K562 (cell line): ENCODE measurements at regions not wholly inside any gene's neighbourhood (a gene's known extent, or its start where the extent isn't known, plus 50 kb on each side); places are given as distances from the start of the nearest gene placed in this dataset.

Experiments used
- ATAC-seq: fragments of 200-7000 bp; cut with Tn5 transposase; 3 replicates; pipeline ENCODE4 v1.9.1; 2020; ENCODE audit warnings: moderate library complexity
- BruUV-seq: library from RNA; stranded (reverse); fragments of 400-500 nt; replicated peaks from 2 replicates; lab custom pipeline; 2021; lab: Mats Ljungman, UMichigan
- CTCF ChIA-PET: fragments of 300-600 bp; formaldehyde crosslinking; extraction: SDS; loops from one replicate; lab custom pipeline; 2021; ENCODE audit warnings: low intra/inter-chr PET ratio; lab: Yijun Ruan, JAX
- POLR2A ChIA-PET: fragments of 300-600, 350-650 bp; sonication (Branson Sonifier 250); formaldehyde crosslinking; extraction: SDS; loops from one replicate; lab custom pipeline; 2021; ENCODE audit warnings: antibody characterized with exemption, inconsistent platforms; lab: Yijun Ruan, JAX
- DNase-seq, 4 experiments: peaks; one replicate each; pipeline versions ENCODE4 v3.0.0 to v3.0.0-alpha.2; 2011 to 2018; ENCODE audit warnings: low spot score in 3 of 4, mixed read lengths in 3 of 4; ENCODE audit errors: extremely low read depth in 1 of 4
- FAIRE-seq: peaks from 2 replicates; lab custom pipeline; 2011; peaks lifted over from hg19 to GRCh38; lab: Jason Lieb, UNC
- H2AFZ ChIP-seq: 2 replicates; pipeline ENCODE4 v1.6.0; 2011; ENCODE audit warnings: low read depth, low read length, control low read depth, inconsistent platforms
- H3K27ac ChIP-seq: fragments of 200-600 bp; 3 replicates; pipeline ENCODE4 v1.8.0; 2011; ENCODE audit warnings: low read depth, mild to moderate bottlenecking, control low read depth, inconsistent platforms, low read length, moderate library complexity, mixed read lengths; ENCODE audit errors: extremely low read depth
- H3K27me3 ChIP-seq, 2 experiments: fragments of 300-600 bp in 1 of 2; 2 replicates in 1 of 2; 3 replicates in 1 of 2; pipeline versions ENCODE4 v1.6.0 to v1.8.0; 2011; ENCODE audit warnings: inconsistent platforms in 2 of 2, low read length in 2 of 2, mild to moderate bottlenecking in 1 of 2, mixed read lengths in 1 of 2, moderate library complexity in 1 of 2; ENCODE audit not compliant: control insufficient read depth in 2 of 2, insufficient read depth in 2 of 2
- H3K36me3 ChIP-seq: fragments of 300-600 bp; 3 replicates; pipeline ENCODE4 v1.8.0; 2011; ENCODE audit warnings: mild to moderate bottlenecking, low read length, inconsistent platforms; ENCODE audit not compliant: control insufficient read depth, insufficient read depth
- H3K4me1 ChIP-seq, 2 experiments: fragments of 200-600 bp in 1 of 2; replicated peaks in 1 of 2; 2 replicates in 1 of 2; 3 replicates in 1 of 2; pipeline versions ENCODE4 v1.5.1 to v1.8.0; 2011; ENCODE audit warnings: inconsistent platforms in 2 of 2, low read length in 2 of 2, mild to moderate bottlenecking in 1 of 2, mixed read lengths in 1 of 2, moderate library complexity in 1 of 2; ENCODE audit not compliant: control insufficient read depth in 2 of 2, insufficient read depth in 2 of 2
- H3K4me2 ChIP-seq: 2 replicates; pipeline ENCODE4 v1.6.1; 2011; ENCODE audit warnings: low read length, control low read depth, inconsistent platforms, mixed read lengths; ENCODE audit not compliant: insufficient read depth
- H3K4me3 ChIP-seq: fragments of 200-600 bp; sonication (generic), shearing (Covaris generic); 2 replicates; pipeline ENCODE4 v1.5.1; 2016; ENCODE audit warnings: control low read depth, inconsistent platforms
- H3K79me2 ChIP-seq: fragments of 200-600 bp; 3 replicates; pipeline ENCODE4 v1.8.0; 2011; ENCODE audit warnings: low read length, inconsistent platforms; ENCODE audit not compliant: control insufficient read depth, insufficient read depth
- H3K9ac ChIP-seq, 2 experiments: 2 replicates each; pipeline versions ENCODE4 v1.6.0 to v1.6.1; 2011; ENCODE audit warnings: low read depth in 2 of 2, low read length in 2 of 2, control low read depth in 1 of 2, inconsistent platforms in 1 of 2, mild to moderate bottlenecking in 1 of 2, mixed read lengths in 1 of 2; ENCODE audit not compliant: insufficient read depth in 1 of 2
- H3K9me1 ChIP-seq: one replicate; pipeline ENCODE4 v1.6.0; 2011; ENCODE audit warnings: inconsistent platforms, mild to moderate bottlenecking, low read length, moderate library complexity; ENCODE audit not compliant: control insufficient read depth, insufficient read depth
- H3K9me3 ChIP-seq: replicated peaks from 2 replicates; pipeline ENCODE4 v1.5.1; 2011; ENCODE audit warnings: low read depth, low read length, inconsistent platforms; ENCODE audit not compliant: control insufficient read depth, insufficient read depth
- H4K20me1 ChIP-seq: replicated peaks from 2 replicates; pipeline ENCODE4 v1.6.1; 2011; ENCODE audit warnings: low read length, inconsistent platforms, mixed read lengths; ENCODE audit not compliant: control insufficient read depth, insufficient read depth
- BCOR ChIP-seq: fragments of 450-650 bp; IDR thresholded peaks from 2 replicates; pipeline ENCODE4 v1.6.1; 2016
- GABPA ChIP-seq: fragments of 200-800 bp; sonication (Bioruptor generic); conservative IDR thresholded peaks from 2 replicates; pipeline ENCODE4 v1.6.1; 2016; ENCODE audit warnings: low read depth, missing genetic modification characterization, missing compliant biosample characterization
- ILF3 ChIP-seq: fragments of 450-650 bp; IDR thresholded peaks from 2 replicates; pipeline ENCODE4 v1.6.1; 2018; ENCODE audit warnings: antibody characterized with exemption, mild to moderate bottlenecking, moderate library complexity, borderline replicate concordance
- MECOM ChIP-seq: fragments of 250-450 bp; sonication (Bioruptor Pico); IDR thresholded peaks from 2 replicates; pipeline ENCODE4 v1.8.0; 2022; ENCODE audit warnings: inconsistent platforms
- MEF2D ChIP-seq: conservative IDR thresholded peaks from 2 replicates; pipeline ENCODE4 v1.6.1; 2016; ENCODE audit warnings: low read depth, missing genetic modification characterization, missing compliant biosample characterization
- NFE2L1 ChIP-seq: fragments of 450-650 bp; IDR thresholded peaks from 2 replicates; pipeline ENCODE4 v1.6.1; 2016; ENCODE audit warnings: missing genetic modification characterization, low read depth, mild to moderate bottlenecking, missing compliant biosample characterization, moderate library complexity, borderline replicate concordance
- NONO ChIP-seq, 2 experiments: fragments of 200-400 bp in 1 of 2; fragments of 450-650 bp in 1 of 2; formaldehyde crosslinking in 1 of 2; IDR thresholded peaks; 2 replicates each; pipeline ENCODE4 v1.6.1; 2017; ENCODE audit warnings: low read depth in 2 of 2, mild to moderate bottlenecking in 2 of 2, moderate library complexity in 2 of 2, low read length in 1 of 2
- RFX7 ChIP-seq: fragments of 250-450 bp; sonication (Bioruptor Pico); IDR thresholded peaks from 2 replicates; pipeline ENCODE4 v1.5.1; 2021; ENCODE audit warnings: mild to moderate bottlenecking
- SPI1 ChIP-seq: IDR thresholded peaks from 2 replicates; pipeline ENCODE4 v1.6.1; 2011; ENCODE audit warnings: low read depth, low read length, control low read depth, borderline replicate concordance
- TAL1 ChIP-seq: fragments of 450-650 bp; IDR thresholded peaks from 2 replicates; pipeline ENCODE4 v1.6.1; 2016; ENCODE audit warnings: mild to moderate bottlenecking
- ZNF253 ChIP-seq: fragments of 250-450 bp; sonication (Bioruptor Pico); conservative IDR thresholded peaks from 2 replicates; pipeline ENCODE4 v1.6.1; 2021; ENCODE audit warnings: mild to moderate bottlenecking
- WGBS: fragments of 100-300 bp; shearing (Covaris generic); methylation state at CpG from one replicate; pipeline ENCODE4 v1.1.6; 2016; ENCODE audit warnings: low coverage, mixed read lengths; ENCODE audit not compliant: insufficient coverage; ENCODE audit errors: missing lambda C conversion rate; 5-methylcytosine and 5-hydroxymethylcytosine counted together
- in situ Hi-C: fragments of 300-500 bp; cut with MboI; formaldehyde crosslinking; loops from 4 replicates; pipeline ENCODE4 v1.15.0; 2018; ENCODE audit warnings: inconsistent platforms, mixed read lengths
- intact Hi-C: fragments of 100-400 bp; cut with micrococcal nuclease; formaldehyde crosslinking; loops from 2 replicates; pipeline ENCODE4 v1.14.2; 2022
- TF ChIP-seq, protein P1 (sequence below): fragments of 250-450 bp; sonication (Bioruptor Pico); IDR thresholded peaks from 2 replicates; pipeline ENCODE4 v1.4.0; 2020; ENCODE audit warnings: mild to moderate bottlenecking, moderate library complexity
- TF ChIP-seq, protein P2 (sequence below): fragments of 450-650 bp; IDR thresholded peaks from 2 replicates; pipeline ENCODE4 v1.6.1; 2016; ENCODE audit warnings: missing biosample characterization, missing genetic modification characterization
- TF ChIP-seq, protein P3 (sequence below): sonication (generic); formaldehyde crosslinking; IDR thresholded peaks from 2 replicates; pipeline ENCODE4 v1.8.1; 2023; ENCODE audit warnings: missing genetic modification reagents, mild to moderate bottlenecking, borderline replicate concordance
- TF ChIP-seq, protein P4 (sequence below): sonication (generic); formaldehyde crosslinking; IDR thresholded peaks from 2 replicates; pipeline ENCODE4 v1.8.1; 2023; ENCODE audit warnings: mild to moderate bottlenecking, missing genetic modification reagents

DNA sequence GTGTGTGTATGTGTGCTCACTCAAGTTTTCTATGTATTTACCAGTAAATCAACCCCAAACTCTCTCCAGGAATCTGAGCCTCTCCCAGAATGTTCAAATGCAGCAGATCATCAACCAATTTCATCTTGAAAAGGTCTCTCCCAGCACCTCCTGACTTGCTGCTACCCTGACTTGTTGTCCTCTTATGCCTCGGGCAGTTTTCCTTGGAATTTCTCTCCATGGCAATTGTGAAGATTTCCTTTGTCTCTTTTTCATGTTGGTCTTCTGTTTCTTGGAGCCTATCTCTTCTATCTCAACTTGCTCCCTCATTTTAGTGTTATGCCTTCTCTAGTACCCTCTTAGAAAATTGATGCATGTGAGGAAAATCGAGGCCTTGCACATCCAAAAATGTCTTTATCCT, 303.6 kb upstream of the KIF2A start:
- Histone ChIP-seq H4K20me1 (no peaks in the 10 kb centered on the region), H3K4me3 (no peak overlapping the region), H3K9me3 (no peaks in the 10 kb centered on the region), H3K27ac (no peak overlapping the region), H3K9me1 (no peaks in the 10 kb centered on the region), H3K4me2 (no peak overlapping the region), H3K9ac (no peak overlapping the region), H3K27me3 (no peaks in the 10 kb centered on the region), H3K36me3 (no peaks in the 10 kb centered on the region), H3K79me2 (no peaks in the 10 kb centered on the region), H2AFZ (no peak overlapping the region), H3K4me1 (no peaks in the 10 kb centered on the region)
- 0% methylated on average over 2 of the region's 2 CpGs for WGBS
- ATAC-seq (no peak), FAIRE-seq (no peak), DNase-seq (no peak)
- BruUV-seq: no TSS peak
- in situ Hi-C loops (no loop called here), intact Hi-C loops (no loop called here)
- CTCF ChIA-PET: no interaction called here
- POLR2A ChIA-PET: no interaction called here
- TF ChIP-seq ILF3 (no peak), GABPA (tag) (no peak), MECOM (CRISPR knock-in tag) (no peak), ZNF253 (no peak), NONO (IDR thresholded peaks at IDR 0.05; ENCODE audit: low read depth in 2 of 2, low read length in 1 of 2) (no peak), TAL1 (no peak), RFX7 (CRISPR knock-in tag) (no peak), NFE2L1 (tag) (no peak), BCOR (no peak), MEF2D (tag) (no peak), SPI1 (no peak)
- TF ChIP-seq, protein P1, sequence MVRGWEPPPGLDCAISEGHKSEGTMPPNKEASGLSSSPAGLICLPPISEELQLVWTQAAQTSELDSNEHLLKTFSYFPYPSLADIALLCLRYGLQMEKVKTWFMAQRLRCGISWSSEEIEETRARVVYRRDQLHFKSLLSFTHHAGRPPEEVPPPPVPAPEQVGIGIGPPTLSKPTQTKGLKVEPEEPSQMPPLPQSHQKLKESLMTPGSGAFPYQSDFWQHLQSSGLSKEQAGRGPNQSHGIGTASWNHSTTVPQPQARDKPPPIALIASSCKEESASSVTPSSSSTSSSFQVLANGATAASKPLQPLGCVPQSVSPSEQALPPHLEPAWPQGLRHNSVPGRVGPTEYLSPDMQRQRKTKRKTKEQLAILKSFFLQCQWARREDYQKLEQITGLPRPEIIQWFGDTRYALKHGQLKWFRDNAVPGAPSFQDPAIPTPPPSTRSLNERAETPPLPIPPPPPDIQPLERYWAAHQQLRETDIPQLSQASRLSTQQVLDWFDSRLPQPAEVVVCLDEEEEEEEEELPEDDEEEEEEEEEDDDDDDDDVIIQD: no peak
- TF ChIP-seq, protein P2, sequence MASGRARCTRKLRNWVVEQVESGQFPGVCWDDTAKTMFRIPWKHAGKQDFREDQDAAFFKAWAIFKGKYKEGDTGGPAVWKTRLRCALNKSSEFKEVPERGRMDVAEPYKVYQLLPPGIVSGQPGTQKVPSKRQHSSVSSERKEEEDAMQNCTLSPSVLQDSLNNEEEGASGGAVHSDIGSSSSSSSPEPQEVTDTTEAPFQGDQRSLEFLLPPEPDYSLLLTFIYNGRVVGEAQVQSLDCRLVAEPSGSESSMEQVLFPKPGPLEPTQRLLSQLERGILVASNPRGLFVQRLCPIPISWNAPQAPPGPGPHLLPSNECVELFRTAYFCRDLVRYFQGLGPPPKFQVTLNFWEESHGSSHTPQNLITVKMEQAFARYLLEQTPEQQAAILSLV (tag): no peak
- TF ChIP-seq, protein P3, sequence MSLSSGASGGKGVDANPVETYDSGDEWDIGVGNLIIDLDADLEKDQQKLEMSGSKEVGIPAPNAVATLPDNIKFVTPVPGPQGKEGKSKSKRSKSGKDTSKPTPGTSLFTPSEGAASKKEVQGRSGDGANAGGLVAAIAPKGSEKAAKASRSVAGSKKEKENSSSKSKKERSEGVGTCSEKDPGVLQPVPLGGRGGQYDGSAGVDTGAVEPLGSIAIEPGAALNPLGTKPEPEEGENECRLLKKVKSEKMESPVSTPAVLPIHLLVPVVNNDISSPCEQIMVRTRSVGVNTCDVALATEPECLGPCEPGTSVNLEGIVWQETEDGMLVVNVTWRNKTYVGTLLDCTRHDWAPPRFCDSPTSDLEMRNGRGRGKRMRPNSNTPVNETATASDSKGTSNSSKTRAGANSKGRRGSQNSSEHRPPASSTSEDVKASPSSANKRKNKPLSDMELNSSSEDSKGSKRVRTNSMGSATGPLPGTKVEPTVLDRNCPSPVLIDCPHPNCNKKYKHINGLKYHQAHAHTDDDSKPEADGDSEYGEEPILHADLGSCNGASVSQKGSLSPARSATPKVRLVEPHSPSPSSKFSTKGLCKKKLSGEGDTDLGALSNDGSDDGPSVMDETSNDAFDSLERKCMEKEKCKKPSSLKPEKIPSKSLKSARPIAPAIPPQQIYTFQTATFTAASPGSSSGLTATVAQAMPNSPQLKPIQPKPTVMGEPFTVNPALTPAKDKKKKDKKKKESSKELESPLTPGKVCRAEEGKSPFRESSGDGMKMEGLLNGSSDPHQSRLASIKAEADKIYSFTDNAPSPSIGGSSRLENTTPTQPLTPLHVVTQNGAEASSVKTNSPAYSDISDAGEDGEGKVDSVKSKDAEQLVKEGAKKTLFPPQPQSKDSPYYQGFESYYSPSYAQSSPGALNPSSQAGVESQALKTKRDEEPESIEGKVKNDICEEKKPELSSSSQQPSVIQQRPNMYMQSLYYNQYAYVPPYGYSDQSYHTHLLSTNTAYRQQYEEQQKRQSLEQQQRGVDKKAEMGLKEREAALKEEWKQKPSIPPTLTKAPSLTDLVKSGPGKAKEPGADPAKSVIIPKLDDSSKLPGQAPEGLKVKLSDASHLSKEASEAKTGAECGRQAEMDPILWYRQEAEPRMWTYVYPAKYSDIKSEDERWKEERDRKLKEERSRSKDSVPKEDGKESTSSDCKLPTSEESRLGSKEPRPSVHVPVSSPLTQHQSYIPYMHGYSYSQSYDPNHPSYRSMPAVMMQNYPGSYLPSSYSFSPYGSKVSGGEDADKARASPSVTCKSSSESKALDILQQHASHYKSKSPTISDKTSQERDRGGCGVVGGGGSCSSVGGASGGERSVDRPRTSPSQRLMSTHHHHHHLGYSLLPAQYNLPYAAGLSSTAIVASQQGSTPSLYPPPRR (CRISPR knock-in tag): no peak
- TF ChIP-seq, protein P4, sequence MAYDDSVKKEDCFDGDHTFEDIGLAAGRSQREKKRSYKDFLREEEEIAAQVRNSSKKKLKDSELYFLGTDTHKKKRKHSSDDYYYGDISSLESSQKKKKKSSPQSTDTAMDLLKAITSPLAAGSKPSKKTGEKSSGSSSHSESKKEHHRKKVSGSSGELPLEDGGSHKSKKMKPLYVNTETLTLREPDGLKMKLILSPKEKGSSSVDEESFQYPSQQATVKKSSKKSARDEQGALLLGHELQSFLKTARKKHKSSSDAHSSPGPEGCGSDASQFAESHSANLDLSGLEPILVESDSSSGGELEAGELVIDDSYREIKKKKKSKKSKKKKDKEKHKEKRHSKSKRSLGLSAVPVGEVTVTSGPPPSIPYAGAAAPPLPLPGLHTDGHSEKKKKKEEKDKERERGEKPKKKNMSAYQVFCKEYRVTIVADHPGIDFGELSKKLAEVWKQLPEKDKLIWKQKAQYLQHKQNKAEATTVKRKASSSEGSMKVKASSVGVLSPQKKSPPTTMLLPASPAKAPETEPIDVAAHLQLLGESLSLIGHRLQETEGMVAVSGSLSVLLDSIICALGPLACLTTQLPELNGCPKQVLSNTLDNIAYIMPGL: no peak
